Gastrocnemius medialis (tissue), 4 donors: ENCODE measurements at regions not wholly inside any gene's neighbourhood (a gene's known extent, or its start where the extent isn't known, plus 50 kb on each side); places are given as distances from the start of the nearest gene placed in this dataset.
"Not testable (repeated sequence)": the region's sequence is repeated elsewhere in the genome, so short reads cannot be mapped to it uniquely, and the experiment has no call there.

Experiments used
- ATAC-seq, 2 donors: fragments of 150-250 bp; one replicate each; pipeline ENCODE4 v1.9.1; 2016
- DNase-seq, 2 donors: peaks; one replicate each; pipeline ENCODE4 v3.0.0-alpha.2; 2019
- H3K27ac ChIP-seq, 4 donors: fragments of 200-600 bp; sonication (generic); 1 replicate in 1 of 4; 2 replicates in 3 of 4; pipeline ENCODE4 v1.5.1; 2016 to 2018; ENCODE audit warnings: mild to moderate bottlenecking in 2 of 4, moderate library complexity in 1 of 4
- H3K27me3 ChIP-seq, 3 donors: fragments of 200-600 bp; sonication (generic) in 2 of 3; 1 replicate in 1 of 3; 2 replicates in 2 of 3; pipeline versions ENCODE4 v1.5.1 to v1.6.0; 2016 to 2019; ENCODE audit warnings: mild to moderate bottlenecking in 1 of 3, moderate library complexity in 1 of 3
- H3K36me3 ChIP-seq, 2 donors: fragments of 200-600 bp; sonication (generic) in 1 of 2; one replicate each; pipeline ENCODE4 v1.5.1; 2017 to 2018
- H3K4me1 ChIP-seq, 2 donors: fragments of 200-600 bp; sonication (generic) in 1 of 2; one replicate each; pipeline ENCODE4 v1.5.1; 2016 to 2017; ENCODE audit warnings: mild to moderate bottlenecking in 2 of 2
- H3K4me3 ChIP-seq, 4 donors: fragments of 200-600 bp; sonication (generic) in 3 of 4; 1 replicate in 1 of 4; 2 replicates in 3 of 4; pipeline ENCODE4 v1.5.1; 2016 to 2019; ENCODE audit warnings: mild to moderate bottlenecking in 2 of 4
- H3K9me3 ChIP-seq, 3 donors: fragments of 200-600 bp; sonication (generic) in 2 of 3; 1 replicate in 1 of 3; 2 replicates in 2 of 3; pipeline ENCODE4 v1.5.1; 2016 to 2019
- CTCF ChIP-seq, 5 experiments: fragments of 450-650 bp in 3 of 5; fragments of 200-600 bp in 2 of 5; sonication (generic) in 2 of 5; IDR thresholded peaks in 4 of 5; conservative IDR thresholded peaks in 1 of 5; 1 replicate in 4 of 5; 2 replicates in 1 of 5; pipeline ENCODE4 v1.5.1; 2016 to 2019; ENCODE audit warnings: antibody characterized with exemption in 5 of 5, mild to moderate bottlenecking in 3 of 5, moderate library complexity in 3 of 5
- POLR2A ChIP-seq, 2 donors: fragments of 450-650 bp; IDR thresholded peaks; one replicate each; pipeline ENCODE4 v1.6.1; 2017; ENCODE audit warnings: antibody characterized with exemption in 2 of 2, mild to moderate bottlenecking in 2 of 2, moderate library complexity in 2 of 2
- in situ Hi-C, 4 donors: fragments of 200-750 bp; cut with MboI; loops; one replicate each; pipeline versions ENCODE4 v1.15.0 to v1.8.0; 2017; ENCODE audit warnings: low sequenced_read_pairs in 4 of 4
- intact Hi-C: fragments of 100-400 bp; cut with DNase I; formaldehyde crosslinking; loops from one replicate; pipeline ENCODE4 v1.15.1; 2023; ENCODE audit warnings: low total_unique reads

- H3K27ac ChIP-seq, result no peak overlapping the region
Measured at GRCh38 chr2:225820826-225821225, 421.3 kb downstream of the NYAP2 start.

GRCh38 chr2:225814554-225814953 is 415.0 kb downstream of the NYAP2 start:
- ATAC-seq, result no peak

More at GRCh38 chr2:225820826-225821225, 421.3 kb downstream of the NYAP2 start:
- no peaks in the 10 kb centered on the region for H3K36me3 ChIP-seq
- in situ Hi-C loops (no loop called here), intact Hi-C loops (no loop called here)
- TF ChIP-seq CTCF (IDR thresholded peaks at IDR 0.05 in 4 of 5, conservative IDR thresholded peaks at IDR 0.05 in 1 of 5) (no peak), POLR2A (IDR thresholded peaks at IDR 0.05) (no peak)
- no peak for ATAC-seq
- DNase-seq, result no peak
- H3K4me1 ChIP-seq, result no peaks in the 10 kb centered on the region
- no peaks in the 10 kb centered on the region for H3K27me3 ChIP-seq
- no peak overlapping the region for H3K4me3 ChIP-seq
- no peaks in the 10 kb centered on the region for H3K9me3 ChIP-seq

GRCh38 chr2:225806105-225806504 is 406.6 kb downstream of the NYAP2 start:
- H3K27ac ChIP-seq, result no peak overlapping the region
- H3K27me3 ChIP-seq, result no peaks in the 10 kb centered on the region
- in situ Hi-C loops (no loop called here), intact Hi-C loops (no loop called here)
- DNase-seq (no peak), ATAC-seq (no peak)
- H3K4me1 ChIP-seq, result no peaks in the 10 kb centered on the region
- no peak overlapping the region for H3K4me3 ChIP-seq
- H3K36me3 ChIP-seq, result no peaks in the 10 kb centered on the region
- no peaks in the 10 kb centered on the region for H3K9me3 ChIP-seq
- TF ChIP-seq POLR2A (IDR thresholded peaks at IDR 0.05) (no peak), CTCF (IDR thresholded peaks at IDR 0.05 in 4 of 5, conservative IDR thresholded peaks at IDR 0.05 in 1 of 5) (no peak)

More at GRCh38 chr2:225814554-225814953, 415.0 kb downstream of the NYAP2 start:
- Histone ChIP-seq H3K27me3 (no peaks in the 10 kb centered on the region), H3K9me3 (no peaks in the 10 kb centered on the region), H3K36me3 (no peaks in the 10 kb centered on the region), H3K4me3 (no peak overlapping the region), H3K4me1 (no peaks in the 10 kb centered on the region), H3K27ac (no peak overlapping the region)
- intact Hi-C loops, result no loop called here
- DNase-seq, result no peak
- in situ Hi-C loops, result no loop called here
- TF ChIP-seq CTCF (IDR thresholded peaks at IDR 0.05 in 4 of 5, conservative IDR thresholded peaks at IDR 0.05 in 1 of 5), result no peak
- TF ChIP-seq POLR2A (IDR thresholded peaks at IDR 0.05), result no peak

- DNase-seq, in situ Hi-C loops, H3K4me1 ChIP-seq, H3K36me3 ChIP-seq, H3K4me3 ChIP-seq, ATAC-seq, H3K27ac ChIP-seq, intact Hi-C loops, H3K27me3 ChIP-seq, H3K9me3 ChIP-seq: not testable (repeated sequence)
Measured at GRCh38 chr2:225802076-225802475, 402.6 kb downstream of the NYAP2 start.

GRCh38 chr2:225797394-225797793 is 397.9 kb downstream of the NYAP2 start:
- ATAC-seq (no peak), DNase-seq (no peak)
- no peak overlapping the region for H3K27ac ChIP-seq
- TF ChIP-seq CTCF (IDR thresholded peaks at IDR 0.05 in 4 of 5, conservative IDR thresholded peaks at IDR 0.05 in 1 of 5) (no peak), POLR2A (IDR thresholded peaks at IDR 0.05) (no peak)
- in situ Hi-C loops, result no loop called here
- H3K4me1 ChIP-seq, result no peaks in the 10 kb centered on the region
- H3K4me3 ChIP-seq, result no peak overlapping the region
- intact Hi-C loops, result no loop called here
- no peaks in the 10 kb centered on the region for H3K27me3 ChIP-seq
- no peaks in the 10 kb centered on the region for H3K36me3 ChIP-seq
- no peaks in the 10 kb centered on the region for H3K9me3 ChIP-seq
